ENCODE measurements at regions not wholly inside any gene's neighbourhood (a gene's known extent, or its start where the extent isn't known, plus 50 kb on each side); places are given as distances from the start of the nearest gene placed in this dataset.

GRCh38 chr12:84685379-84685778 lies 227.2 kb downstream of the SLC6A15 start:
- H3K27ac Mint-ChIP-seq: no peak overlapping the region
- no peak overlapping the region for H3K4me3 Mint-ChIP-seq
- ChIA-PET CTCF (no interaction called here), POLR2A (no interaction called here)
- H3K27me3 Mint-ChIP-seq: no peaks in the 10 kb centered on the region
- ATAC-seq (ENCODE audit: low read depth) (no peak), DNase-seq (no peak)
- no peak for TF ChIP-seq CTCF (IDR thresholded peaks at IDR 0.05)
- H3K36me3 Mint-ChIP-seq (ENCODE audit: low read depth): no peaks in the 10 kb centered on the region
- H3K4me1 Mint-ChIP-seq: no peaks in the 10 kb centered on the region
- peaks cover 3% of the 10 kb centered on the region for H3K9me3 Mint-ChIP-seq
- intact Hi-C loops (cut with micrococcal nuclease): no loop called here

GRCh38 chr12:84676787-84677186 lies 235.8 kb downstream of the SLC6A15 start:
- no peak for TF ChIP-seq CTCF (IDR thresholded peaks at IDR 0.05)
- ATAC-seq (ENCODE audit: low read depth) (no peak), DNase-seq (no peak)
- Mint-ChIP-seq H3K9me3 (peaks cover 3% of the 10 kb centered on the region), H3K4me1 (no peaks in the 10 kb centered on the region), H3K27ac (no peak overlapping the region), H3K36me3 (ENCODE audit: low read depth) (no peaks in the 10 kb centered on the region), H3K27me3 (no peaks in the 10 kb centered on the region), H3K4me3 (no peak overlapping the region)
- CTCF ChIA-PET: no interaction called here
- intact Hi-C loops (cut with micrococcal nuclease): no loop called here
- POLR2A ChIA-PET: no interaction called here

GRCh38 chr12:84661786-84662185 lies 250.8 kb downstream of the SLC6A15 start:
- H3K36me3 Mint-ChIP-seq (ENCODE audit: low read depth): no peaks in the 10 kb centered on the region
- DNase-seq (no peak), ATAC-seq (ENCODE audit: low read depth) (no peak)
- H3K4me1 Mint-ChIP-seq: no peaks in the 10 kb centered on the region
- CTCF ChIA-PET: no interaction called here
- intact Hi-C loops (cut with micrococcal nuclease): no loop called here
- no peaks in the 10 kb centered on the region for H3K9me3 Mint-ChIP-seq
- no peaks in the 10 kb centered on the region for H3K27me3 Mint-ChIP-seq
- no peak overlapping the region for H3K4me3 Mint-ChIP-seq
- no peak for TF ChIP-seq CTCF (IDR thresholded peaks at IDR 0.05)
- H3K27ac Mint-ChIP-seq: no peak overlapping the region
- POLR2A ChIA-PET: no interaction called here

GRCh38 chr12:84660139-84660538 lies 252.5 kb downstream of the SLC6A15 start:
- no peaks in the 10 kb centered on the region for H3K36me3 Mint-ChIP-seq (ENCODE audit: low read depth)
- ChIA-PET CTCF (no interaction called here), POLR2A (no interaction called here)
- intact Hi-C loops (cut with micrococcal nuclease): no loop called here
- ATAC-seq (ENCODE audit: low read depth) (no peak), DNase-seq (no peak)
- no peak overlapping the region for H3K4me3 Mint-ChIP-seq
- H3K4me1 Mint-ChIP-seq: no peaks in the 10 kb centered on the region
- H3K27me3 Mint-ChIP-seq: no peaks in the 10 kb centered on the region
- no peak for TF ChIP-seq CTCF (IDR thresholded peaks at IDR 0.05)
- H3K27ac Mint-ChIP-seq: no peak overlapping the region
- no peaks in the 10 kb centered on the region for H3K9me3 Mint-ChIP-seq

GRCh38 chr12:84658877-84659276 lies 253.7 kb downstream of the SLC6A15 start:
- ChIA-PET CTCF (no interaction called here), POLR2A (no interaction called here)
- Mint-ChIP-seq H3K36me3 (ENCODE audit: low read depth) (no peaks in the 10 kb centered on the region), H3K4me3 (no peak overlapping the region), H3K4me1 (no peaks in the 10 kb centered on the region), H3K27me3 (no peaks in the 10 kb centered on the region), H3K27ac (no peak overlapping the region), H3K9me3 (no peaks in the 10 kb centered on the region)
- ATAC-seq (ENCODE audit: low read depth) (no peak), DNase-seq (no peak)
- no peak for TF ChIP-seq CTCF (IDR thresholded peaks at IDR 0.05)
- intact Hi-C loops (cut with micrococcal nuclease): no loop called here

Measured in activated B cell treated with CpG ODN at 0.5 μM for 24 hours (primary cell).